NB4 (cell line): ENCODE measurements at regions not wholly inside any gene's neighbourhood (a gene's known extent, or its start where the extent isn't known, plus 50 kb on each side); places are given as distances from the start of the nearest gene placed in this dataset.

Source experiments
- DNase-seq: peaks from one replicate; pipeline ENCODE4 v3.0.0; 2010; ENCODE audit warnings: low read depth
- H3K4me3 ChIP-seq: one replicate; pipeline ENCODE4 v1.5.1; 2011; ENCODE audit warnings: mild to moderate bottlenecking, low read depth, low read length, moderate library complexity
- CTCF ChIP-seq: IDR thresholded peaks from one replicate; pipeline ENCODE4 v1.5.1; 2012; ENCODE audit warnings: low read depth, low read length
- MAX ChIP-seq: IDR thresholded peaks from 2 replicates; pipeline ENCODE4 v1.6.1; 2011; ENCODE audit warnings: low read depth, low read length
- MYC ChIP-seq: IDR thresholded peaks from 2 replicates; pipeline ENCODE4 v1.6.1; 2011; ENCODE audit warnings: low read depth, low read length
- POLR2A ChIP-seq: IDR thresholded peaks from 2 replicates; pipeline ENCODE4 v1.6.1; 2011; ENCODE audit warnings: mild to moderate bottlenecking; ENCODE audit not compliant: insufficient read length; ENCODE audit errors: extremely low read depth

- TF ChIP-seq CTCF, result no peak
- no peak for TF ChIP-seq MYC
- TF ChIP-seq MAX, result no peak
- no peak for TF ChIP-seq POLR2A
- no peak for DNase-seq
- no peak overlapping the region for H3K4me3 ChIP-seq
Measured at GRCh38 chr2:66982766-66983165, 414.4 kb upstream of the ETAA1 start.

GRCh38 chr2:66984864-66985263 is 412.3 kb upstream of the ETAA1 start:
- no peak for DNase-seq
- no peak for TF ChIP-seq CTCF
- TF ChIP-seq MAX, result no peak
- TF ChIP-seq POLR2A, result no peak
- no peak for TF ChIP-seq MYC
- H3K4me3 ChIP-seq, result no peak overlapping the region

GRCh38 chr2:66985906-66986305 is 411.2 kb upstream of the ETAA1 start:
- TF ChIP-seq POLR2A (no peak), CTCF (no peak), MYC (no peak), MAX (no peak)
- H3K4me3 ChIP-seq, result no peak overlapping the region
- DNase-seq, result no peak

GRCh38 chr2:66987733-66988132 is 409.4 kb upstream of the ETAA1 start:
- TF ChIP-seq MYC (no peak), POLR2A (no peak), CTCF (no peak)
- H3K4me3 ChIP-seq, result no peak overlapping the region
- no peak for DNase-seq

- DNase-seq, result no peak
- no peak overlapping the region for H3K4me3 ChIP-seq
- TF ChIP-seq POLR2A, result no peak
- TF ChIP-seq MYC, result no peak
- TF ChIP-seq CTCF, result no peak
- no peak for TF ChIP-seq MAX
Measured at GRCh38 chr2:66994654-66995053, 402.5 kb upstream of the ETAA1 start.

- no peak for DNase-seq
- no peak overlapping the region for H3K4me3 ChIP-seq
- TF ChIP-seq CTCF (no peak), POLR2A (no peak), MYC (no peak), MAX (no peak)
Measured at GRCh38 chr2:66995636-66996035, 401.5 kb upstream of the ETAA1 start.
